SK-N-SH (cell line): ENCODE measurements at regions not wholly inside any gene's neighbourhood (a gene's known extent, or its start where the extent isn't known, plus 50 kb on each side); places are given as distances from the start of the nearest gene placed in this dataset.

Source experiments
- CTCF ChIP-seq: fragments of 200-600 bp; sonication (generic); IDR thresholded peaks from 2 replicates; pipeline ENCODE4 v1.6.1; 2017; ENCODE audit warnings: antibody characterized with exemption, mild to moderate bottlenecking, moderate library complexity
- POLR2AphosphoS5 ChIP-seq: IDR thresholded peaks from 2 replicates; pipeline ENCODE4 v1.6.1; 2012; ENCODE audit warnings: low read depth, low read length
- RAD21 ChIP-seq: IDR thresholded peaks from 2 replicates; pipeline ENCODE4 v1.6.1; 2012; ENCODE audit warnings: mild to moderate bottlenecking, low read length
- YY1 ChIP-seq: IDR thresholded peaks from 2 replicates; pipeline ENCODE4 v1.4.0; 2012; ENCODE audit warnings: low read depth, mild to moderate bottlenecking

- TF ChIP-seq POLR2AphosphoS5 (no peak), CTCF (no peak), YY1 (no peak), RAD21 (no peak)
Observed at GRCh38 chr10:8159341-8160165, 105.1 kb downstream of the GATA3 start.
